GM19023 (cell line): ENCODE measurements at regions not wholly inside any gene's neighbourhood (a gene's known extent, or its start where the extent isn't known, plus 50 kb on each side); places are given as distances from the start of the nearest gene placed in this dataset.

ENCODE experiments used
- ATAC-seq: cut with Tn5 transposase; IDR thresholded peaks from one replicate; pipeline ENCODE4 v1.9.1; 2021; ENCODE audit warnings: mild to moderate bottlenecking, moderate library complexity; ENCODE audit not compliant: unreplicated experiment

- ATAC-seq = no peak
Observed at GRCh38 chr18:43635397-43635796, 358.1 kb upstream of the SYT4 start.

- no peak for ATAC-seq
Observed at GRCh38 chr18:43642727-43643330, 365.5 kb upstream of the SYT4 start.

DNA sequence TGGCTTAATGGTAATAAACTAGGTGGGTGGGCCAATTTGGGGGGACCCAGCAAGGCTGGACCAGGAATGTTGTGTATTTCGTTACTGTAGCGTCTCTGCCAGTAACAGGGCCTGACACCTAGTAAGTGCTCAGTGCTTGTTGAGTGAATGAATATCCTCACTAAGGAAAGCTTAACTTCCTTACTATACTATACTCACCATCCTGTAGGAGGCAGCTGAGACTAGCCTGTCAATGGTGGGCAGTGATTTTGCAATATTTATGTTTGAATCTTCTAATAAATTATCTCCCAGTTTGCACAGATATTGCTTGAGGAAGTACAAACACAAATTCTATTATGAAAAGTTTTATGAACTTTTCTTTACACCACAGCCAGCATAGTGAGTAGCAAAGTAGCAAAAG lies 370.7 kb upstream of the SYT4 start:
- ATAC-seq = no peak

- ATAC-seq = no peak
Observed at GRCh38 chr18:43649649-43650357, 372.5 kb upstream of the SYT4 start.

GRCh38 chr18:43650426-43650825 lies 373.1 kb upstream of the SYT4 start:
- ATAC-seq = no peak

DNA sequence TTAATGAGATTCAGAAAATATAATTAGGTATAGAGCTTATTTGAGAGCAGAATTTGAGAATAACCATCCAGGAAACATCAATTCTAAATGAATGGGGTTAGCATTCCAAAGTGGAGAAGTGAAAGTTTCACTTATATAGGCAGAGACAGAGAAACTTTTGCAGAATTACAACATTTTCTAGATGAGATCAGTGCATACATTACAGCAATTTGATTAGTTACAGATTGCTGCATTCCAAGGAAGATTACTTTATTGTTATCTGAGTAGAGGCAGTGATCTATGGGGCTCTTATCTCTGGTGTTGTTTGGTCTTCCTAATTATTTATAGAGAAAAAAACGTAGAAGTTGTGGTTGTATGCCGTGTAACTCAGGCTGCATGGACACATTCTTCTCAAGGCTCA lies 373.8 kb upstream of the SYT4 start:
- no peak for ATAC-seq

GRCh38 chr18:43656547-43656946 lies 379.3 kb upstream of the SYT4 start:
- no peak for ATAC-seq

DNA sequence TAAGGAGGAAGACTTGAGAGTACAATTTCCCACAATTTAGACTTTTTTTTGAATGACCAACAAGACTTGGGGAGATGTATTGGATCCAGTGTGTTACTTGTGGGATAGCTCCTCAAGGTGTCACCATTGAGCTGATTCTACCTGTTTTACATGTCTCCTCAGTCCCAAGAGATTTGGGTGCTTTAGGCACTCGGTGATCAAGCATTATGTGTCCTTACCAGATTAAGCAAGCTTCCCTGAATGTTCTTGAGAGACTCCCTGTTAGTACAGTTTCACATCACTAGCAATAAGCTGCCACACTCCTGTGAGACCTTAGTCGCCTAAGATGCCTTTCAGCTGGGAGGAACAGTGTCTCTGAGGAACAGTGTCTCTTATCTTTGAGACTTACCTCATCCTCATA lies 384.3 kb upstream of the SYT4 start:
- ATAC-seq = peak; percentile 71

DNA sequence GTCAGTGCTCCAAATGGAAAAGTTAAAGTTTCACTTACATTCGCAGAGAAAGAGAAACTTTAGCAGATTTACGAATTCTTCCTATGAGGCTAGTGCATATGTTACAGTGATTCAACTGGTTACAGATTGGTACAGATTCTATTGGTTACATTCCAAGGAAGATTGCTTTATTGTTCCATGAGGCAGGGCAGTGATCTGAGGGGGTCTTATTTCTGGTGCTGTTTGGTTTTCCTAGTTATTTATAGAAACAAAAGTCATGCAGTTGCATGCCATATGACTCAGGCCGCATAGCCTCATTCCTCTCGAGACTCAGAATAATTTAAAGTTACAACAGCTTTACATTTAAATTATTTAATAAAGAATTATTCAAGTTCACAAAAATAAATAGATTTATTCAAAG lies 385.4 kb upstream of the SYT4 start:
- no peak for ATAC-seq

GRCh38 chr18:43663159-43663558 lies 385.9 kb upstream of the SYT4 start:
- no peak for ATAC-seq

DNA sequence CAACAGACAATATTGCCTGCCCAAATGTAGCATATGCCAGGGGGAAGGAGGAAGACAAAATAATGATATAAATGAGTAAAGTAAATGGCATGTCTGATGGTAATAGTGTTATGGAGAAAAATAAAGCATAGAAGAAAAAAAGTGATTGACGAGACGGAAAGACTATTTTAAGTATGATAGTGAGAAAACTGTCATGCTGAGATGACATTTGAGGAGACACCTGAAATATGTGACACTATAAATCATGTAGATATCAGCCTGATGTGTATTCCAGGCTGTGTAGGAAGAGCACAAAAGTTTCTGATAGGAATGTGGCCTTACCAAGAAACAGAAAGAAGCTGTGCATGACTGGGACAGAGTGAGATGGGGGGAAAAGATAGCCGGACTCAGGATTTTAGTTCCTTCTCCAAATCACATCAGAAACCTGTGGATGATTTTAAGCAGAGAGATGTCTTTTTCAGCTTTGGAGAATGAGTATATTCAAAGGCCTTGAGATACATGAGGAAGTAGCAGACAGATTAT lies 387.3 kb upstream of the SYT4 start:
- no peak for ATAC-seq

- ATAC-seq = no peak
Observed at GRCh38 chr18:43665105-43665788, 388.0 kb upstream of the SYT4 start.

DNA sequence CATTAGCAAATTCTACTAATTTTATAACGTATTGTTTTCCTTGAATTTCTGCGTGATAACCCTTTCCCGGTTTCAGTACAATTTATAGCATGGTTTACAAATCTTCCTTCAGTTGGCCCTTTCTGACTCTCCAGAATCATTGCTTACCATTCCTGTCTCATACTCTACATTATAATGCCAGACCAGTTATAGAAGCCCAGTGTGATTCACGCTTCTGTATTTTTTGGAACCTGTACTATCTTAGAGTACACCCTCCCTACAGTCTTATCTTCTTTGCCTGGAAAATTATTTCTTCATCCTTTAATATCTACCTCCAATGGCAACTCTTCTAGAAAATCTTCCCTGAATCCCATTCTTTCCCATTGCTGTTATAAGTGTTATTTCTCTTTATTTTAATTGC lies 391.6 kb upstream of the SYT4 start:
- ATAC-seq = no peak

DNA sequence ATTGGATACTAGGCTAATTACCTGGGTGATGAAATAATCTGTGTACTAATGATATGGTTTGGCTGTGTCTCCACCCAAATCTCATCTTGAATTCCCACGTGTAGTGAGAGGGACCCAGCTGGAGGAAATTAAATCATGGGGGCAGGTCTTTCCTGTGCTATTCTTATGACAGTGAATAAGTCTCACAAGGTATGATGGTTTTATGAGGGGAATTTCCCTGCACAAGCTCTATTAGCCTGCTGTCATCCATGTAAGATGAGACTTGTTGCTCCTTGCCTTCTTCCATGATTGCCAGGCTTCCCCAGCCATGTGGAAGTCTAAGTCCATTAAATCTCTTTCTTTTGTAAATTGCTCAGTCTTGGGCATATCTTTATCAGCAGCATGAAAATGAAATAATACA lies 394.1 kb upstream of the SYT4 start:
- ATAC-seq = no peak

- no peak for ATAC-seq
Observed at GRCh38 chr18:43680096-43680495, 402.8 kb upstream of the SYT4 start.

- no peak for ATAC-seq
Observed at GRCh38 chr18:43681661-43682060, 404.4 kb upstream of the SYT4 start.

DNA sequence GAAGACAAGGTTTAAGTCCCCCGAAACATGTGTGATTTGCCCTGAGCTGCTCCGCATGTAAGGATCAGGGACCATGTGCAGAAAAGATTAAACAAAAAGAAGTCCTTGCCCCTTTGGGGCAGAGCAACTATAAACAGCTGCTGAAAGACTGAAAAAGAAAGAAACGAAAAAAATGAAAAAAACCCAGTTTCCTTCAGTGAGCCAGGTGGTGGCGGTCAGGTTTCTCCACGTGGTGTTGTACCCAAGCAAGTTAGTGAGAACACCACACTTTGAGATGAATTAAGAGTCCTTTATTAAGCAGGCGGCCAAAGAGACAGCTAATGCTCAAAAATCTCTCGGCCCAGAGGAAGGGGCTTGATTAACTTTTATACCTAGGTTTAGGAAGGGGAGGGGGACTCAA lies 404.9 kb upstream of the SYT4 start:
- no peak for ATAC-seq

DNA sequence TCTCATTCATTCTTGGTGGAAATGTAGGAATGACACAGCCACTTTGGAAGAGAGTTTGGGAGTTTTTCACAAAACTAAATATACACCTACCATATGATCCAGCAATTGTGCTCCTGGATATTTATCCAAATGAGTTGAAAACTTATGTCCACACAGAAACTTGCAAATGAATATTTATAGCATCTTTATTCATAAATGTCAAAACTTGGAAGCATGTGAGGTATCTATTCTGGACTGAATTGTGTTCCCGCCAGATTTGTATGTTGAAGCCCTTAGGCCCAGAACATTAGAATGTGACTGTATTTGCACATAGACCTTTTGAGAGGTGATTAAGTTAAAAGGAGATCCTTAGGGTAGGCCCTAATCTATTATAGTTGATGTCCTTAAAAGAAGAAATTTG lies 409.4 kb upstream of the SYT4 start:
- no peak for ATAC-seq

- ATAC-seq = no peak
Observed at GRCh38 chr18:43692099-43692690, 414.9 kb upstream of the SYT4 start.

- ATAC-seq = no peak
Observed at GRCh38 chr18:43702399-43702798, 425.1 kb upstream of the SYT4 start.

- no peak for ATAC-seq
Observed at GRCh38 chr18:43703050-43703449, 425.8 kb upstream of the SYT4 start.

DNA sequence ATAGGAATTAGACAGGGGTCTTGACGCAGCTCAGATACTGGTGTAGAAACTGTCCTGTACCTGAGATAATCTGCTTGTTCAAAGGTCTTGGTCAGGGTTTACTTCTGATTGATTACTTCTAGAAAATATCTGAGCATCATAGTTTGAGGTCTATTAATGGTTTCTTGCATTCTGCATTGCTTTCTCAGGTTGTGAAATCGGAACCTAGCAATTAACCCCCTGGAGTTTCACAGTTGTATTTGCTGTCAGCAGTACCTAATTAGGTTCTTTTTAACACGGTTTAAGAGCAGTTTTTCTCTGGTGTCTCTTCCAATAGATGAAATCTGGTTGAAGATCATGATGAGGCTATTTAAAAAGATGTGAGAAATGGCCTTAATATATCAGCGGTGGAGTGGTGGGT lies 428.6 kb upstream of the SYT4 start:
- ATAC-seq = no peak
